ENCODE measurements at regions not wholly inside any gene's neighbourhood (a gene's known extent, or its start where the extent isn't known, plus 50 kb on each side); places are given as distances from the start of the nearest gene placed in this dataset.

GRCh38 chr3:10688548-10689172 is 127.4 kb upstream of the SLC6A11 start:
- 30% methylated on average over 4 of the region's 8 CpGs for WGBS (ENCODE audit: low lambda C conversion rate)
- ATAC-seq (no peak), DNase-seq (ENCODE audit: low spot score) (no peak), FAIRE-seq (no peak)
- no peak overlapping the region for H3K4me2 ChIP-seq (ENCODE audit: low read depth, low read length)
- no TSS peak for BruUV-seq (replicated peaks)
- H3K27ac ChIP-seq (ENCODE audit: extremely low read length, insufficient read depth, low read length), result no peak overlapping the region
- no peaks in the 10 kb centered on the region for H3K36me3 ChIP-seq (replicated peaks in 1 of 2; ENCODE audit: control insufficient read depth in 1 of 2, insufficient read depth in 2 of 2, low read length in 2 of 2)
- no peaks in the 10 kb centered on the region for H3K79me2 ChIP-seq (ENCODE audit: insufficient read depth, low read length)
- no peaks in the 10 kb centered on the region for H3K9me3 ChIP-seq (ENCODE audit: low read length)
- H3K4me3 ChIP-seq (replicated peaks in 1 of 3; ENCODE audit: insufficient read depth in 1 of 3, low read depth in 2 of 3, low read length in 3 of 3), result no peak overlapping the region
- H3K9ac ChIP-seq (ENCODE audit: insufficient read depth, low read depth, low read length), result no peak overlapping the region
- H3K27me3 ChIP-seq (ENCODE audit: control insufficient read depth in 1 of 2, insufficient read depth in 2 of 2, low read length in 2 of 2), result peaks cover 0 to 1% of the 10 kb centered on the region in 2 experiments; a peak in 2 of 5 replicates
- H4K20me1 ChIP-seq (ENCODE audit: insufficient read depth, low read length), result no peaks in the 10 kb centered on the region
- TF ChIP-seq CEBPB (IDR thresholded peaks at IDR 0.05; ENCODE audit: borderline replicate concordance, low read depth, low read length) (peak; percentile 33; the same call in 1 of the 2 replicates), MAFK (conservative IDR thresholded peaks at IDR 0.05 in 1 of 2, IDR thresholded peaks at IDR 0.05 in 1 of 2; ENCODE audit: low read length in 2 of 2) (peak; percentile 93 to 97), DR1 (CRISPR knock-in tag; IDR thresholded peaks at IDR 0.05) (no peak), ZNF775 (CRISPR knock-in tag; IDR thresholded peaks at IDR 0.05; ENCODE audit: borderline replicate concordance) (no peak), KDM1A (CRISPR knock-in tag; IDR thresholded peaks at IDR 0.05) (no peak), MAFF (IDR thresholded peaks at IDR 0.05; ENCODE audit: low read depth, low read length) (peak; percentile 95), ZNF318 (CRISPR knock-in tag; IDR thresholded peaks at IDR 0.05) (no peak)
- H2AFZ ChIP-seq (ENCODE audit: low read length), result no peak overlapping the region
- ChIA-PET POLR2A (no interaction called here), CTCF (ENCODE audit: low intra/inter-chr PET ratio, low total read pairs) (no interaction called here)
- intact Hi-C loops (cut with micrococcal nuclease; ENCODE audit: unreplicated experiment) (no loop called here), in situ Hi-C loops (cut with HindIII; ENCODE audit: extremely low pct_ligation_motif_present, low pct_unique_long_range_greater_than_20kb) (no loop called here)
- no peaks in the 10 kb centered on the region for H3K4me1 ChIP-seq (ENCODE audit: insufficient read depth, low read length)

Measured in HepG2 (cell line).